SK-N-SH (cell line): ENCODE measurements at regions not wholly inside any gene's neighbourhood (a gene's known extent, or its start where the extent isn't known, plus 50 kb on each side); places are given as distances from the start of the nearest gene placed in this dataset.

Source experiments
- CTCF ChIA-PET: fragments of 300-600, 350-600 bp; formaldehyde crosslinking; extraction: SDS; loops from one replicate; lab custom pipeline; 2021; lab: Yijun Ruan, JAX
- POLR2A ChIA-PET: fragments of 350-600 bp; sonication (Branson Sonifier 250); formaldehyde crosslinking; extraction: SDS; loops from one replicate; lab custom pipeline; 2020; ENCODE audit warnings: antibody characterized with exemption, inconsistent platforms; lab: Yijun Ruan, JAX
- DNase-seq: peaks from one replicate; pipeline ENCODE4 v3.0.0; 2012
- H2AFZ ChIP-seq: fragments of 200-600 bp; sonication (generic); 2 replicates; pipeline ENCODE4 v1.8.1; 2016; ENCODE audit warnings: antibody characterized with exemption, mild to moderate bottlenecking, low read depth
- H3F3A ChIP-seq: fragments of 200-600 bp; sonication (generic); replicated peaks from 2 replicates; pipeline ENCODE3; 2016; ENCODE audit warnings: antibody characterized with exemption, mild to moderate bottlenecking; ENCODE audit not compliant: insufficient read depth
- H3K27ac ChIP-seq, 2 experiments: fragments of 200-500 bp in 1 of 2; fragments of 200-600 bp in 1 of 2; sonication (Bioruptor generic) in 1 of 2; sonication (generic), shearing (Covaris generic) in 1 of 2; 2 replicates each; pipeline versions ENCODE4 v1.5.1 to v1.6.1; 2014 to 2016; ENCODE audit warnings: low read depth in 2 of 2, inconsistent platforms in 1 of 2, low read length in 1 of 2, mild to moderate bottlenecking in 1 of 2, mixed read lengths in 1 of 2
- H3K27me3 ChIP-seq: fragments of 200-600 bp; sonication (generic), shearing (Covaris generic); 2 replicates; pipeline ENCODE4 v1.6.1; 2016; ENCODE audit warnings: mixed run types; ENCODE audit not compliant: insufficient read depth
- H3K36me3 ChIP-seq, 2 experiments: fragments of 200-500 bp in 1 of 2; fragments of 200-600 bp in 1 of 2; sonication (Bioruptor generic) in 1 of 2; sonication (generic) in 1 of 2; replicated peaks in 1 of 2; 2 replicates each; pipeline versions ENCODE3 to v1.5.1; 2014 to 2016; ENCODE audit warnings: low read length in 1 of 2, mild to moderate bottlenecking in 1 of 2; ENCODE audit not compliant: insufficient read depth in 2 of 2, control insufficient read depth in 1 of 2
- H3K4me1 ChIP-seq, 2 experiments: fragments of 200-500 bp in 1 of 2; fragments of 200-600 bp in 1 of 2; sonication (Bioruptor generic) in 1 of 2; sonication (generic), shearing (Covaris generic) in 1 of 2; 2 replicates each; pipeline versions ENCODE4 v1.5.1 to v1.6.1; 2014 to 2016; ENCODE audit warnings: low read depth in 1 of 2, low read length in 1 of 2, mixed run types in 1 of 2; ENCODE audit not compliant: insufficient read depth in 2 of 2, control insufficient read depth in 1 of 2
- H3K4me2 ChIP-seq: fragments of 200-600 bp; sonication (generic), shearing (Covaris generic); 2 replicates; pipeline ENCODE4 v1.6.1; 2017; ENCODE audit warnings: mixed run types
- H3K4me3 ChIP-seq, 2 experiments: fragments of 200-500 bp in 1 of 2; fragments of 200-600 bp in 1 of 2; sonication (Bioruptor generic) in 1 of 2; sonication (generic), shearing (Covaris generic) in 1 of 2; 2 replicates each; pipeline versions ENCODE4 v1.5.1 to v1.8.1; 2014 to 2016; ENCODE audit warnings: low read depth in 2 of 2, inconsistent platforms in 1 of 2, low read length in 1 of 2, mild to moderate bottlenecking in 1 of 2, mixed read lengths in 1 of 2, moderate library complexity in 1 of 2
- H3K79me2 ChIP-seq: fragments of 200-600 bp; sonication (generic); 2 replicates; pipeline ENCODE4 v1.8.1; 2017; ENCODE audit warnings: mild to moderate bottlenecking; ENCODE audit not compliant: insufficient read depth
- H3K9ac ChIP-seq: fragments of 200-600 bp; sonication (generic); 2 replicates; pipeline ENCODE4 v1.6.1; 2017; ENCODE audit warnings: mixed run types
- H3K9me2 ChIP-seq: fragments of 200-600 bp; sonication (generic); 2 replicates; pipeline ENCODE4 v1.6.1; 2017; ENCODE audit warnings: mixed run types
- H3K9me3 ChIP-seq: fragments of 200-600 bp; sonication (generic); 2 replicates; pipeline ENCODE4 v1.6.1; 2017; ENCODE audit warnings: mixed run types, mild to moderate bottlenecking, moderate library complexity
- H4K20me1 ChIP-seq: fragments of 200-600 bp; sonication (generic); 2 replicates; pipeline ENCODE4 v1.6.1; 2017; ENCODE audit warnings: mild to moderate bottlenecking, mixed run types; ENCODE audit not compliant: insufficient read depth
- CTCF ChIP-seq: fragments of 200-600 bp; sonication (generic); IDR thresholded peaks from 2 replicates; pipeline ENCODE4 v1.6.1; 2017; ENCODE audit warnings: antibody characterized with exemption, mild to moderate bottlenecking, moderate library complexity
- ELF1 ChIP-seq: IDR thresholded peaks from 2 replicates; pipeline ENCODE4 v1.4.0; 2012
- EZH2phosphoT487 ChIP-seq: fragments of 200-600 bp; sonication (generic); IDR thresholded peaks from 2 replicates; pipeline ENCODE4 v1.6.1; 2017; ENCODE audit warnings: low read depth, mixed run types, mild to moderate bottlenecking, antibody characterized with exemption, moderate library complexity, borderline replicate concordance
- FOXJ3 ChIP-seq: sonication (generic); formaldehyde crosslinking; IDR thresholded peaks from 2 replicates; pipeline ENCODE4 v1.5.1; 2020; ENCODE audit warnings: mild to moderate bottlenecking, missing genetic modification reagents
- FOXM1 ChIP-seq: IDR thresholded peaks from 2 replicates; pipeline ENCODE4 v1.4.0; 2012; ENCODE audit warnings: low read depth, mild to moderate bottlenecking
- GABPA ChIP-seq: IDR thresholded peaks from 2 replicates; pipeline ENCODE4 v1.4.0; 2012; ENCODE audit warnings: low read depth, mild to moderate bottlenecking
- GATA2 ChIP-seq: sonication (generic); formaldehyde crosslinking; IDR thresholded peaks from 2 replicates; pipeline ENCODE4 v1.5.0; 2020; ENCODE audit warnings: mild to moderate bottlenecking, missing genetic modification reagents
- MAX ChIP-seq: IDR thresholded peaks from 2 replicates; pipeline ENCODE4 v1.4.0; 2012; ENCODE audit warnings: low read depth
- MEF2A ChIP-seq: IDR thresholded peaks from 2 replicates; pipeline ENCODE4 v1.4.0; 2012; ENCODE audit warnings: low read depth, borderline replicate concordance
- NRF1 ChIP-seq: IDR thresholded peaks from 2 replicates; pipeline ENCODE4 v1.6.1; 2012; ENCODE audit warnings: low read depth, mild to moderate bottlenecking, low read length
- PBX3 ChIP-seq: IDR thresholded peaks from 2 replicates; pipeline ENCODE4; 2012
- POLR2AphosphoS5 ChIP-seq: IDR thresholded peaks from 2 replicates; pipeline ENCODE4 v1.6.1; 2012; ENCODE audit warnings: low read depth, low read length
- RCOR1 ChIP-seq: fragments of 150-350 bp; IDR thresholded peaks from 2 replicates; pipeline ENCODE4 v1.6.1; 2017; ENCODE audit warnings: antibody characterized with exemption, low read length
- REST ChIP-seq: IDR thresholded peaks from 2 replicates; pipeline ENCODE4 v1.6.1; 2012; ENCODE audit warnings: mild to moderate bottlenecking, low read depth, low read length, moderate library complexity
- RXRA ChIP-seq: IDR thresholded peaks from 2 replicates; pipeline ENCODE4 v1.4.0; 2012; ENCODE audit warnings: low read depth, mild to moderate bottlenecking, borderline replicate concordance
- SIN3A ChIP-seq: IDR thresholded peaks from 2 replicates; pipeline ENCODE4 v1.6.1; 2012; ENCODE audit warnings: low read depth, mild to moderate bottlenecking, low read length, moderate library complexity, borderline replicate concordance
- TAF1 ChIP-seq: IDR thresholded peaks from 2 replicates; pipeline ENCODE4 v1.6.1; 2012; ENCODE audit warnings: low read depth, mild to moderate bottlenecking, low read length, moderate library complexity, borderline replicate concordance
- TEAD4 ChIP-seq: IDR thresholded peaks from 2 replicates; pipeline ENCODE4 v1.4.0; 2012; ENCODE audit warnings: mild to moderate bottlenecking, borderline replicate concordance; ENCODE audit not compliant: insufficient read depth
- YY1 ChIP-seq: IDR thresholded peaks from 2 replicates; pipeline ENCODE4 v1.4.0; 2012; ENCODE audit warnings: low read depth, mild to moderate bottlenecking
- ZBTB33 ChIP-seq: IDR thresholded peaks from 2 replicates; pipeline ENCODE4 v1.4.0; 2012; ENCODE audit warnings: low read depth, borderline replicate concordance
- WGBS: methylation state at CpG from one replicate; pipeline ENCODE4 v1.1.6; 2017; ENCODE audit warnings: low lambda C conversion rate; 5-methylcytosine and 5-hydroxymethylcytosine counted together

- H4K20me1 ChIP-seq: no peaks in the 10 kb centered on the region
- H3F3A ChIP-seq: no peaks in the 10 kb centered on the region
- no peak overlapping the region for H3K4me2 ChIP-seq
- ChIA-PET CTCF (no interaction called here), POLR2A (no interaction called here)
- H3K79me2 ChIP-seq: no peaks in the 10 kb centered on the region
- no peak overlapping the region for H3K27ac ChIP-seq
- no peaks in the 10 kb centered on the region for H3K9me2 ChIP-seq
- H3K27me3 ChIP-seq: no peaks in the 10 kb centered on the region
- H3K9ac ChIP-seq: no peak overlapping the region
- no peaks in the 10 kb centered on the region for H3K4me1 ChIP-seq
- no peaks in the 10 kb centered on the region for H3K36me3 ChIP-seq
- no peak overlapping the region for H3K4me3 ChIP-seq
- H2AFZ ChIP-seq: no peak overlapping the region
- TF ChIP-seq RCOR1 (no peak), ELF1 (no peak), YY1 (no peak), MEF2A (no peak), GABPA (no peak), FOXJ3 (CRISPR knock-in tag) (no peak), GATA2 (CRISPR knock-in tag) (no peak), NRF1 (no peak), PBX3 (no peak), POLR2AphosphoS5 (no peak)
- peaks cover 8% of the 10 kb centered on the region; the same call in 1 of the 2 replicates for H3K9me3 ChIP-seq
- DNase-seq: no peak
- WGBS: 12% methylated on average over 2 of the region's 2 CpGs
These were observed 271.4 kb downstream of the SQOR start for GRCh38 chr15:45906230-45906629.

- H3K4me2 ChIP-seq: no peak overlapping the region
- no peak overlapping the region for H2AFZ ChIP-seq
- H3K9ac ChIP-seq: no peak overlapping the region
- no peaks in the 10 kb centered on the region for H3F3A ChIP-seq
- no peaks in the 10 kb centered on the region for H3K4me1 ChIP-seq
- H4K20me1 ChIP-seq: no peaks in the 10 kb centered on the region
- 7% methylated on average over 3 of the region's 3 CpGs for WGBS
- CTCF ChIA-PET: interaction anchor here (0.9 kb wide), 1 partner anchor 17 kb away, joined by 3 read pairs; no protein-coding TSS in a partner anchor
- no peaks in the 10 kb centered on the region for H3K36me3 ChIP-seq
- H3K9me2 ChIP-seq: no peaks in the 10 kb centered on the region
- no peak for DNase-seq
- H3K27me3 ChIP-seq: no peaks in the 10 kb centered on the region
- POLR2A ChIA-PET: no interaction called here
- no peak overlapping the region for H3K4me3 ChIP-seq
- no peak overlapping the region for H3K27ac ChIP-seq
- H3K79me2 ChIP-seq: no peaks in the 10 kb centered on the region
- peaks cover 8% of the 10 kb centered on the region; the same call in 1 of the 2 replicates for H3K9me3 ChIP-seq
- TF ChIP-seq FOXM1: no peak
- TF ChIP-seq RXRA: no peak
- no peak for TF ChIP-seq YY1
- TF ChIP-seq SIN3A: no peak
- no peak for TF ChIP-seq CTCF
- no peak for TF ChIP-seq REST
- TF ChIP-seq MAX: no peak
- TF ChIP-seq EZH2phosphoT487: no peak
- no peak for TF ChIP-seq TAF1
- no peak for TF ChIP-seq TEAD4
- TF ChIP-seq ELF1: no peak
- no peak for TF ChIP-seq POLR2AphosphoS5
- no peak for TF ChIP-seq ZBTB33
These were observed 275.8 kb downstream of the SQOR start for GRCh38 chr15:45910671-45911070.
